IPS-20b (cell line): ENCODE measurements at regions not wholly inside any gene's neighbourhood (a gene's known extent, or its start where the extent isn't known, plus 50 kb on each side); places are given as distances from the start of the nearest gene placed in this dataset.

Source experiments
- H3K27ac ChIP-seq: one replicate; pipeline ENCODE4 v1.5.1; 2013; ENCODE audit warnings: low read length
- H3K27me3 ChIP-seq: 2 replicates; pipeline ENCODE4 v1.6.1; 2013; ENCODE audit warnings: mild to moderate bottlenecking, low read length, inconsistent platforms; ENCODE audit not compliant: insufficient read depth
- H3K36me3 ChIP-seq: 2 replicates; pipeline ENCODE4 v1.6.1; 2013; ENCODE audit warnings: low read depth, mild to moderate bottlenecking, inconsistent platforms, low read length, moderate library complexity; ENCODE audit not compliant: insufficient read depth
- H3K4me1 ChIP-seq: 2 replicates; pipeline ENCODE4 v1.6.1; 2013; ENCODE audit warnings: mild to moderate bottlenecking, control low read depth, inconsistent platforms, low read length, moderate library complexity; ENCODE audit not compliant: insufficient read depth
- H3K4me3 ChIP-seq: 2 replicates; pipeline ENCODE4 v1.5.1; 2013; ENCODE audit warnings: mild to moderate bottlenecking, low read length, inconsistent platforms
- H3K9ac ChIP-seq: 2 replicates; pipeline ENCODE4 v1.6.1; 2013; ENCODE audit warnings: low read depth, mild to moderate bottlenecking, inconsistent platforms, low read length, moderate library complexity
- H3K9me3 ChIP-seq: 2 replicates; pipeline ENCODE4 v1.6.1; 2013; ENCODE audit warnings: mild to moderate bottlenecking, low read depth, low read length, inconsistent platforms; ENCODE audit not compliant: insufficient read depth

- H3K27me3 ChIP-seq = peaks cover 98% of the 10 kb centered on the region
- no peak overlapping the region for H3K27ac ChIP-seq
- H3K9ac ChIP-seq = no peak overlapping the region
- peaks cover 2% of the 10 kb centered on the region; the same call in 1 of the 2 replicates for H3K4me1 ChIP-seq
- no peaks in the 10 kb centered on the region for H3K9me3 ChIP-seq
- H3K36me3 ChIP-seq = no peaks in the 10 kb centered on the region
- peak overlapping the region; percentile 17; the same call in 1 of the 2 replicates for H3K4me3 ChIP-seq
These were observed 95.5 kb downstream of the FAM204A start for GRCh38 chr10:118246332-118247295.

- Histone ChIP-seq H3K36me3 (no peaks in the 10 kb centered on the region), H3K9ac (no peak overlapping the region), H3K27me3 (peaks cover 76% of the 10 kb centered on the region)
These were observed 98.2 kb downstream of the FAM204A start for GRCh38 chr10:118243907-118244306.

GRCh38 chr10:118241229-118242137, 100.6 kb downstream of the FAM204A start:
- Histone ChIP-seq H3K36me3 (no peaks in the 10 kb centered on the region), H3K27ac (no peak overlapping the region), H3K9ac (no peak overlapping the region), H3K4me3 (peak overlapping the region; percentile 23), H3K9me3 (no peaks in the 10 kb centered on the region), H3K27me3 (peaks cover 52% of the 10 kb centered on the region), H3K4me1 (peaks cover 2% of the 10 kb centered on the region; the same call in 1 of the 2 replicates)

More at GRCh38 chr10:118243907-118244306, 98.2 kb downstream of the FAM204A start:
- Histone ChIP-seq H3K4me1 (peaks cover 2% of the 10 kb centered on the region; the same call in 1 of the 2 replicates), H3K4me3 (no peak overlapping the region), H3K27ac (no peak overlapping the region), H3K9me3 (no peaks in the 10 kb centered on the region)

- H3K36me3 ChIP-seq = no peaks in the 10 kb centered on the region
- H3K27ac ChIP-seq = no peak overlapping the region
- H3K4me3 ChIP-seq = no peak overlapping the region
- no peaks in the 10 kb centered on the region for H3K9me3 ChIP-seq
- peaks cover 30% of the 10 kb centered on the region for H3K27me3 ChIP-seq
- H3K4me1 ChIP-seq = no peaks in the 10 kb centered on the region
- H3K9ac ChIP-seq = no peak overlapping the region
These were observed 102.9 kb downstream of the FAM204A start for GRCh38 chr10:118239236-118239630.

GRCh38 chr10:118238573-118239235, 103.4 kb downstream of the FAM204A start:
- no peaks in the 10 kb centered on the region for H3K9me3 ChIP-seq
- no peaks in the 10 kb centered on the region for H3K36me3 ChIP-seq
- no peaks in the 10 kb centered on the region for H3K4me1 ChIP-seq
- no peak overlapping the region for H3K9ac ChIP-seq
- H3K27ac ChIP-seq = no peak overlapping the region
- H3K4me3 ChIP-seq = no peak overlapping the region
- peaks cover 25% of the 10 kb centered on the region for H3K27me3 ChIP-seq

- H3K27ac ChIP-seq = no peak overlapping the region
- H3K36me3 ChIP-seq = no peaks in the 10 kb centered on the region
These were observed 104.2 kb downstream of the FAM204A start for GRCh38 chr10:118237930-118238329.

GRCh38 chr10:118234683-118235082, 107.4 kb downstream of the FAM204A start:
- H3K27me3 ChIP-seq = no peaks in the 10 kb centered on the region
- H3K4me3 ChIP-seq = no peak overlapping the region
- H3K9me3 ChIP-seq = no peaks in the 10 kb centered on the region
- no peaks in the 10 kb centered on the region for H3K4me1 ChIP-seq
- H3K9ac ChIP-seq = no peak overlapping the region
- no peak overlapping the region for H3K27ac ChIP-seq
- H3K36me3 ChIP-seq = no peaks in the 10 kb centered on the region

More at GRCh38 chr10:118237930-118238329, 104.2 kb downstream of the FAM204A start:
- Histone ChIP-seq H3K4me3 (no peak overlapping the region), H3K4me1 (no peaks in the 10 kb centered on the region), H3K27me3 (peaks cover 17% of the 10 kb centered on the region), H3K9me3 (no peaks in the 10 kb centered on the region), H3K9ac (no peak overlapping the region)

GRCh38 chr10:118220346-118220850, 121.7 kb downstream of the FAM204A start:
- Histone ChIP-seq H3K4me3 (no peak overlapping the region), H3K27me3 (no peaks in the 10 kb centered on the region), H3K9ac (no peak overlapping the region), H3K4me1 (no peaks in the 10 kb centered on the region), H3K36me3 (no peaks in the 10 kb centered on the region), H3K27ac (no peak overlapping the region), H3K9me3 (0 out of 2 replicates have a peak, but pooled peaks cover 3% of the 10 kb centered on the region)

- no peaks in the 10 kb centered on the region for H3K27me3 ChIP-seq
- H3K4me3 ChIP-seq = no peak overlapping the region
- no peak overlapping the region for H3K9ac ChIP-seq
- H3K36me3 ChIP-seq = no peaks in the 10 kb centered on the region
- H3K4me1 ChIP-seq = no peaks in the 10 kb centered on the region
- no peak overlapping the region for H3K27ac ChIP-seq
- H3K9me3 ChIP-seq = no peaks in the 10 kb centered on the region
These were observed 123.6 kb downstream of the FAM204A start for GRCh38 chr10:118218562-118218961.

GRCh38 chr10:118216571-118217170, 125.5 kb downstream of the FAM204A start:
- Histone ChIP-seq H3K4me3 (no peak overlapping the region), H3K27ac (no peak overlapping the region), H3K4me1 (no peaks in the 10 kb centered on the region), H3K9me3 (no peaks in the 10 kb centered on the region), H3K36me3 (no peaks in the 10 kb centered on the region), H3K9ac (no peak overlapping the region), H3K27me3 (no peaks in the 10 kb centered on the region)
